B cell (primary cell): ENCODE measurements at regions not wholly inside any gene's neighbourhood (a gene's known extent, or its start where the extent isn't known, plus 50 kb on each side); places are given as distances from the start of the nearest gene placed in this dataset.

Source experiments
- CTCF ChIP-seq: fragments of 200-600 bp; IDR thresholded peaks from one replicate; pipeline ENCODE4 v1.8.0; 2022; ENCODE audit warnings: antibody characterized with exemption, mild to moderate bottlenecking
- EZH2 ChIP-seq: IDR thresholded peaks from 2 replicates; pipeline ENCODE4 v1.6.1; 2012; ENCODE audit warnings: borderline replicate concordance, low read depth, mild to moderate bottlenecking, moderate library complexity, low read length; ENCODE audit not compliant: insufficient read depth, poor library complexity, severe bottlenecking

DNA sequence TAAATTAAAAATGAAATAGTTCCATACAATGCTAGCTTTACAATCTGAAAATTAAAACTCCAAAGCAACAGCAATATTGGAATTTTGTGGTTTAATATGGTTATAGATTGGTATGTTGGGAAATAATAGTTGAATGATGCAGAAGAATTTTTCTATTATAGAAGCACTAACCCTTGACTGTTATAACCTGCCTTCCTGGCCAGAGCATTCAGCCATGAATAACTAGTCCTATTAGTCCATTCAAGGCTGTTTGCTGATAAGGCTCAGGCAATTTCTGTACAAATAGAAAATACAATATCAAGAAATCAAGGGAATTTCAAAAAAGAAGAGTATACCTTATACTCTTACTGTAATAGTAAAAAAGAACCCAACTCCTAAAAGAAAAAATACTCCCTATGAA is 101.6 kb upstream of the SP4 start:
- TF ChIP-seq CTCF = no peak
- no peak for TF ChIP-seq EZH2
